NCI-H82 (cell line): ENCODE measurements at regions not wholly inside any gene's neighbourhood (a gene's known extent, or its start where the extent isn't known, plus 50 kb on each side); places are given as distances from the start of the nearest gene placed in this dataset.

Experiments used
- DNase-seq: peaks from one replicate; lab custom pipeline; 2025; lab: John Stamatoyannopoulos, UW

- DNase-seq: peak; percentile 12
These were observed 232.1 kb downstream of the LMO4 start for GRCh38 chr1:87560601-87561360.

GRCh38 chr1:87563211-87563610 lies 234.5 kb downstream of the LMO4 start:
- DNase-seq: no peak

DNA sequence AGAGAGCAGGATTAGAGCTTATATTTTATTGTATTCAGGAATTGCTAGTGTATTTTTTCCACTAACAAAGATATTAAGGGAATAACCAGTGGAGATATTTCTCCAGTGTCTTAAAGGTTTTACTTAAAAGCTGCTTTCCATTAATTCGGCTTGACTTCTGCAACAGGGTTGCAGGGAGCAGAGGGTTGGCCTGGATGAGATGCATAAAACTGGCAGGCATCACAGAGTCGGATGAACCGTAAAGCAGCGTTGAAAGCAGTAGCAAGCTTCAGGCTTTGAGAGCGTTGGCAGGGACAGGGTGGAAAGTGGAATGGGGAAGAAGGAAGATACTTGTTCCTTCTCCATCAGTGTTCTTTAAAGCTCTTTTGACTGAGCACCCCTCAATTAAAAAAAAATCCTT lies 237.2 kb downstream of the LMO4 start:
- no peak for DNase-seq

DNA sequence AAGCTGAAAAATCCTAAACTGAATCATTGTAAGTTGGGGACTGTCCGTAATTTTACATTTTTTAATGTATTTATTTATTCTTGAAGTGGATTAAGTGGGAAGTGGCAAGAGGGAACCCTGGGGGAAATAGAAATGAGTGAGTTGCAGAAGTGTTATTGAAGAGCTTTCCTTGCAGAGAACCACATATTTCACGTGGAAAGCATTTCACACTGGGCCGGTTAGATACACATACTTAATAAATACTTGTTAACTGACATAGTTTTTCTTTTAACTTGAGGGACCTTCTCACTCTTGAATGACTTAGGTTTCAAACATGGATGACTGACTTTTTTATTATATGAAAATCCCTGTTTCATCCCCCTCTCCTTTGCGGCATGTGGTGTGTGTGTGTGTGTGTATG lies 239.3 kb downstream of the LMO4 start:
- no peak for DNase-seq

GRCh38 chr1:87568911-87569310 lies 240.2 kb downstream of the LMO4 start:
- no peak for DNase-seq

DNA sequence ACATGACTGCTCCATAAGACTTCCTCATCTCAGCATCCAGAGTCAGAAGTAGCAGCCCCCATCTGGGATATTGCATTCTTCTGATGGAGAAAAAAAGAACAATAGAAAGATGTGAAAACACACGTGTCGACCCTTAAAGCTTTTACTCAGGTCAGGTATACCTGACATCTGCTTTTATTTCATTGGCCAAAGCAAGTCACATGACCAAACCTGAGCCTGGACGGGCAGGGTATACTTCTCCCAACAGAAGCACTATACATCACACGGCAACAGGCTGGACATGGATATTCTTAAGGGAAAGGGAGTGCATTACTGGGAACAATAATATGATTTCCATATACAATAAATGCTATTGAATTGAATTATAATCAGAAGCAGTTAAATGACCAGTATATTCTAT lies 243.3 kb downstream of the LMO4 start:
- DNase-seq: no peak

DNA sequence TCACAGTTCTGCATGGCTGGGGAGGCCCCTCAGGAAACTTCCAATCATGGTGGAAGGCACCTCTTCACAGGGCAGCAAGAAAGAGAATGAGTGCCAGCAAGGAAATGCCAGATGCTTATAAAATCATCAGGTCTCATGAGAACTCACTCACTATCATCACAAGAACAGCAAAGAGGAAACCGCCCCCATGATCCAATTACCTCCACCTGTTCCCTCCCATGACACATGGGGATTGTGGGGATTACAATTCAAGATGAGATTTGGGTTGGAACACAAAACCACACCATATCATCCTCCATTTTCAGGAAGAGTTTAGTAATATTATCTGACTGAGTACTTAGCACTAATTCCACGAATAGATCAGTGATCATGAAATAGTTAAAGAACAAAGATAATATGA lies 244.2 kb downstream of the LMO4 start:
- peak; percentile 96 for DNase-seq

DNA sequence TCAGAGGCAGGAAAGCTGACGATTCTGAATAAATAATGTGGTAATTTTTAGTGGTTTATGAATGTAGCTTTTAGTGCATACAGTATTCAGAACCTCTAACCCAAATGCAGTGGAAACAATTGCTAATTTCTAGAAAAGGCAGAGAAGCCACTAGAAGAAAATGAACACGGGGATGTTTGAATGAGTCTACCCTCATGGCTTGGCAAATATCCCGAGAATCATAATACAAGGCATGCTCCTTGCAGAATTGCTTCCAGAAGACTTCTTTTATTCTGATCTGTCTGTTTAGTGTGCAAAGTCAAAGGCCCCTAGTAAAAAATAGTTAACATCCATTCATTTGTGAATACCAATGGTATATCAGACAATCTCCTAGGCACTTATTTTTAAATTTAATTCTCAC lies 246.8 kb downstream of the LMO4 start:
- DNase-seq: no peak

DNA sequence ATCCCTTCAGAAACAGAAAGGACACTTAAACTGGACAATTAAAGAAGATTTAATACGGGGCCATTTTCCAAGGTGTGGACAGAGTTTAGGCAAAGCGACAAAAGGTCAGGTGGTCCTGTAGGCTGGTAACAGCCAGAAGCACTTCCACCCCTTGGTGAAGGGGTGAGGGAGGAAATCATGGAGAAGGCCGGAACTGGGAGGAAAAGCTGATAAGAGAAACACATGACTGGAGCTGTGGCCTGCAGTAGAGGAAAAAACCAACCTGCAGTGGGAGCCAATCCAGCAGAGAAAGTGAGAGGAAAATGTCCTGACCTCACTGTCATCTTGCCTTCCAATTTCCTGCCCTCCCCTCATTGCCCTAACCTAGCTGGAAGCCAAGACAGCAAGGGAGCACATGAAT lies 249.8 kb downstream of the LMO4 start:
- DNase-seq: no peak

- DNase-seq: no peak
These were observed 254.8 kb downstream of the LMO4 start for GRCh38 chr1:87583459-87583858.

DNA sequence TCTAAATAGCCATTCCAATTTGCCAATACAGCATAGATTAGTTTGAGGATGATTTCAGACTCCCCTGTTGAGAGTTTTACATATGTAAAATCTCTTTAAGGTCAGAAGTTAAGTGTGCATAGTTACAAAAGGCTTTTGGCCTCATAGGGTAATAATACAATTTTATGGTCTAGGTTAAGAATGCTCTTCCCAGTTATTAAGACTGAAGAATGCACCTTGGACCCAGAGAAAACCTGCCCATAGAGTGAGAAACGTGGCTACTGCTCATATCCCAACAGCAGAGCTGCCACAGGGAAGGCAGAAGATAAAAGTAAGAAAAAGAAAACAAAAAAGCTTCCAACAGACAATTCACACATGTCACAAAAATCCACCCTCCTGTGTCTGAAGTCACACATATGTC lies 255.9 kb downstream of the LMO4 start:
- no peak for DNase-seq

DNA sequence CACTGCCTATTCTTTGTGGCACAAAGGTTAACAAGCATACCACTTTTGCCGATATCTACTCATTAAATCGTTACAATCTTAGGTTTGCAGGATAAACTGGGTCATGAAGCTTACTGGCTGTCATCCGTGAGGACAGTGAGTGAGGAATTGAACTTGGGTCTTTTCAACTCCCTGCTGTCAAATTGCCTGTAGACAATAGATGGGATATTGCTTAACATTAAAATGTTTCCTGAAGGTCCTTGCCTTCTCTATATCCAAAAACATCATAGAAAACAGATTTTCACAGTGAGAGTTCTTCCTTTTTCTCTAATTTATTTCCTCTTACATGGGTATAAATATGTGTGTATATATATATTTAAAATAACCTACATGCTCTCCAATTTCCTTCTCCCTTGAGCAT lies 257.8 kb downstream of the LMO4 start:
- DNase-seq: no peak

- DNase-seq: no peak
These were observed 259.8 kb downstream of the LMO4 start for GRCh38 chr1:87588495-87588894.

GRCh38 chr1:87591492-87591891 lies 262.8 kb downstream of the LMO4 start:
- no peak for DNase-seq

DNA sequence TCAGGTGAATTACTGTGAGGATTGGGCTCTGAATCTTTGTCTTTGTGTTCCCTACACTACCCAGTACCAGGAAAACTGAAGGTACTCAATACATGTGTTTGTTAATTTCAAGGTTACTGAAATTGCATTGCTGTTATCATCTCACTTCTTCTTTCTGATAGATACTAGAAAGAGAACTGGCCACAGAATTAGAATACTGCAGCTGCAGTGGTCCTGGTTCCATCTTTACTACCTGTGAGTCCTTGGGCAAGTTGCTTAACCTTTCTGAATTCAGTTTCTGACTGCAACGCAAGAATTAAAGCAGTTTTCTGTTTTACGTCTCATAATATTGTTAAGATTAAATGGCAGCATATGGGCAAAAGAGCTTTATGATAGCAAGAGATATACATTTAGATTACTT lies 263.5 kb downstream of the LMO4 start:
- DNase-seq: no peak

GRCh38 chr1:87594736-87595383 lies 266.2 kb downstream of the LMO4 start:
- no peak for DNase-seq

DNA sequence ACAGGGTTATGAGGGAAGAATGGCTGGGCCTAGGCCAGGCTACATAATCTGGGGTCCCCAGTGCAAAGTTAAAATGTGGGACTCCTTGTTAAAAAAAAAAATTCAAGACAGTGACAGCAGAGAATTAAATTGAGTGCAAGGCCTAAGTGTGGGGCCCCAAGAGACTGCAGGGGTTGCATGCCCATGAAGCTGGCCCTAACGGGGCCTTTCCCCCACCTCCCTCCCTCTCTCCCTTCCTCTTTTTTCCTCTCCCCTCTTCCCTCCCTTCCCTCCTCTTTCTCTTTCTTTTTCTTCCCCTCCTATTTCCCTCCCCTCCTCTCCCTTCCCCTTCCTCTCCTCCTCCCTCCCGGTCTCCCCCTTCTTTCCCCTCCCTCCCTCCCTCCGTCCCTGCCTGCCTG lies 266.7 kb downstream of the LMO4 start:
- no peak for DNase-seq

DNA sequence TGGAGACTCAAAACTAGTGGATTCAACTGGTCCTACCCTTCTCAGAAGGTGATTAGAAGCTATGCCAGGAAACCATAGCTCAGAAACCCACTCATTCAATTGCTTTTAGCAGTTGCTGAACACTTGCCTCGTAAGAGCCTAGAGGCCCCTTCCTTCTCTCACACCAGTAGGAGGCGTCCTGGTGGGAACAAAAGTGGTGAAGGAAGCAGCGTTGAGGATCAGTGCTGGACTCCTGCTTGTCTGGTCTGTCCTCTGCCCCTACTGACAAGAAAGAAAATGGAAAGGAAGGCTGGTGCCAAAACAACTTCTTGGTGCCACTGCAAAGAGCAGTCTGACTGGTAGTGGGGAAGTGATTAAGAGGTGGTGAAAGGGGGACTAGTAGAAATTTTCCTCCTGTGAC lies 269.7 kb downstream of the LMO4 start:
- DNase-seq: peak; percentile 43

DNA sequence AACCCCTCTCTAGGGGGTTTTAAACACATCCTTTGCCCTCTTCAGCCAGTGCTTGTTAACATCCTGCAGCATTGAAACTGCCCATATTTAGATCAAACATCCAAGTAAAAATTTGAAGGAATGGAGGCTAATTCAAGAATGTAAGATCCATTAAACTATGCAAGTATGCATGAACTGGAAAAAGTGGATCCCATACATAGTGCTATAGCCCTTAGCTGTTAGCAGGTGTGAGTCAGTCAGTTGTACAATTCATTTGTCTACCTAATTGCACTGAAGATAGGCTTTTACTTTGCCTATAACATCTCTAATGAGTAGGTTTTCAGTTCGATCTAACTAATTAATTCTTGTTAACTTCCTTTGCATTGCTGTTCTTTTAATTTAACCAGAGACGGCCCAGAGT lies 270.9 kb downstream of the LMO4 start:
- DNase-seq: no peak

GRCh38 chr1:87600055-87600850 lies 271.6 kb downstream of the LMO4 start:
- no peak for DNase-seq

GRCh38 chr1:87600854-87601253 lies 272.2 kb downstream of the LMO4 start:
- no peak for DNase-seq

GRCh38 chr1:87603626-87604025 lies 274.9 kb downstream of the LMO4 start:
- DNase-seq: peak; percentile 10

DNA sequence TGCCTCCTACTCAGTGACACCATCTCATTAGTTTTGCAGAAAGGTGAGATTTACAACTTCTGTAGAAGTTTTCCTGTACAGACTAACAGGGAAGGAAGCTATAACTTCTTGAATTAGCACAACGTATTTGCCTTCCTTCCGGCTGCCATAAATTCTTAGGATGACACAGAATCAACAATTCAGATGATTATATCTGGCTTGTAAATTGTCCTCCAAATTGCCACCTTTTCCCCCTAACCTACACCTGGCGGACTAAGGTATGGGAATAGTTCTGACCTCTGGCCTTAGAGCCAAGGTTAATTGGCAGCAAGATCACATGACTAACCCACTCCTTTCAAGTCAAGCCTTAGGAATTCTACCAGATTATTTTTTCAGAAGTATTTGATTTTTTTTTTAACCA lies 284.3 kb downstream of the LMO4 start:
- no peak for DNase-seq
